ENCODE measurements at regions not wholly inside any gene's neighbourhood (a gene's known extent, or its start where the extent isn't known, plus 50 kb on each side); places are given as distances from the start of the nearest gene placed in this dataset.

DNA sequence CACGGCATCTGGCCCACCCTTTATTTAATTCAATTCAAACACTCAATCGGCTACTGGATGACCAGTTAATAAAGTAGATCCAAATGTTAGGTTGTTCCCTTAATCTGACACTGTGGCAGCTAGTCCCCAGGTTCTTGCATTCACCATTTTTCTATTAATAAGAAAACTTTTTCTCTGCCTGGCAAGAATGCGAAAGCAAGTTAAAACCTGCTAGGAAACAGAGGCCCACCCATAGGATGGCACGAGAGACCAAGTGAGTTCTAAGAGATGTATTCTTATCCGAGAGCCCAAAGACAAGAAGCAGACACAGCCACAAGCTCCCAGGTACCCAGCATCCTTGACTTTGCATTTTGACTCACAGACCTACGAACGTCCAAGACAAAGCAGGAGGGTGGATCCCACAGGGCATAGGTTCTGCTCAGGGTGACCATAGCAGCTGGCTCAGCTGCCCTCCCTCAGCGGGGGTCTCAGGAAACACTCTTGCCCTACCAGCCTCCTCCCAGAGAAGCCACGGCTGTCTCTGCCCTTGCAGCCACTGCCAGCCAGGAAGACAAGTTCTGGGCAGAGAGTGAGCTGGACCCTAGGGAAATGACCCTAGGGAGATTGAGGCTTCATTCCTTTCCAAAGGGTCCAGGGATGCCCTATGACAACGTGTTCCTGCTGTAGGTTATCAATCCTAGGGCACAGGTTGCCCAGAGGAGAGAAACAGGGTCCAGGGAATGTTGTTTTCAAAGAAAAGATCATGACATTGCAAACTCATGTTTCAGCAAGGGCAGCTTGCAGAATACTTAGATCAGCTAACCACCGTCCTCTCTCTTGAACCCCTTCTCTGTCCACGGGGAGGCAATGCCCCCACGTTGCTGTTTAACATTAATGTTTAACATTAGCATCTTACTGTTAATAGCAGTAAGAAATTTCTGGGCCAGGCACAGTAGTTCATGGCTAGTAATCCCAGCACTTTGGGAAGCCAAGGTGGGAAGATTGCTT lies 147.2 kb upstream of the ZNF507 start:
- H3K9me3 Mint-ChIP-seq: peaks cover 34% of the 10 kb centered on the region
- no peak overlapping the region for H3K4me3 Mint-ChIP-seq
- no peak for DNase-seq
- TF ChIP-seq, protein P1, sequence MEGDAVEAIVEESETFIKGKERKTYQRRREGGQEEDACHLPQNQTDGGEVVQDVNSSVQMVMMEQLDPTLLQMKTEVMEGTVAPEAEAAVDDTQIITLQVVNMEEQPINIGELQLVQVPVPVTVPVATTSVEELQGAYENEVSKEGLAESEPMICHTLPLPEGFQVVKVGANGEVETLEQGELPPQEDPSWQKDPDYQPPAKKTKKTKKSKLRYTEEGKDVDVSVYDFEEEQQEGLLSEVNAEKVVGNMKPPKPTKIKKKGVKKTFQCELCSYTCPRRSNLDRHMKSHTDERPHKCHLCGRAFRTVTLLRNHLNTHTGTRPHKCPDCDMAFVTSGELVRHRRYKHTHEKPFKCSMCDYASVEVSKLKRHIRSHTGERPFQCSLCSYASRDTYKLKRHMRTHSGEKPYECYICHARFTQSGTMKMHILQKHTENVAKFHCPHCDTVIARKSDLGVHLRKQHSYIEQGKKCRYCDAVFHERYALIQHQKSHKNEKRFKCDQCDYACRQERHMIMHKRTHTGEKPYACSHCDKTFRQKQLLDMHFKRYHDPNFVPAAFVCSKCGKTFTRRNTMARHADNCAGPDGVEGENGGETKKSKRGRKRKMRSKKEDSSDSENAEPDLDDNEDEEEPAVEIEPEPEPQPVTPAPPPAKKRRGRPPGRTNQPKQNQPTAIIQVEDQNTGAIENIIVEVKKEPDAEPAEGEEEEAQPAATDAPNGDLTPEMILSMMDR (IDR thresholded peaks at IDR 0.05): no peak
- no peaks in the 10 kb centered on the region for H3K4me1 Mint-ChIP-seq (ENCODE audit: low read depth)
- no peaks in the 10 kb centered on the region for H3K36me3 Mint-ChIP-seq (ENCODE audit: low read depth)
- no peak overlapping the region for H3K27ac Mint-ChIP-seq
- H3K27me3 Mint-ChIP-seq (ENCODE audit: insufficient read depth): peaks cover 4% of the 10 kb centered on the region; the same call in 1 of the 2 replicates

DNA sequence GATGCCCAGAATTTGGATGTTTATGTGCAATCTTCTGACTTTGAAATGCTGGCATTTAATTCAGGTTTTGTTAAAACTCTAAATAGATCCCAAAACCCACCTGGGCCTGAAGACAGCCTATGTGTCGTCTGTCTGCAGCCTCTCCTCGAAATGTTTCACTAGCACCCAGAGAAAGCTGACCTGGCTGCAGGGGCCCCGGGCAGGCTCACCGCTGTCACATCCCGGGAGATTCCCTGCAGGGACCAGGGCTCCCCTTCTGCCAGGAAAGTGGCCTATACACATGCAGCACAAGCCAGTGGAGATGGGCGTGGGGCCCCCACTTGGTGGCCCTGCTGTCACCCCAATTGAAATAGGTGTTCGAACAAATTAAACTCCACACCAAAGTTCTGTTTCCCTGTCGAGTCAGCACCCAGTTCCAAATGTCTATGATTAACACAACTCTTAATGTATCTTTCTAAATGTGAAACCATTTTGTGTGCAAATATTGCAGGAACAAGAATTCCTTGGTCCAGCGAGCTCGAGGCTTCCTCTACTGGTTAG lies 145.8 kb upstream of the ZNF507 start:
- Mint-ChIP-seq H3K36me3 (ENCODE audit: low read depth) (no peaks in the 10 kb centered on the region), H3K4me3 (no peak overlapping the region), H3K9me3 (peaks cover 30% of the 10 kb centered on the region), H3K27ac (no peak overlapping the region), H3K27me3 (ENCODE audit: insufficient read depth) (peaks cover 4% of the 10 kb centered on the region; the same call in 1 of the 2 replicates), H3K4me1 (ENCODE audit: low read depth) (no peaks in the 10 kb centered on the region)
- DNase-seq: no peak
- TF ChIP-seq, protein P1 (IDR thresholded peaks at IDR 0.05): no peak

DNA sequence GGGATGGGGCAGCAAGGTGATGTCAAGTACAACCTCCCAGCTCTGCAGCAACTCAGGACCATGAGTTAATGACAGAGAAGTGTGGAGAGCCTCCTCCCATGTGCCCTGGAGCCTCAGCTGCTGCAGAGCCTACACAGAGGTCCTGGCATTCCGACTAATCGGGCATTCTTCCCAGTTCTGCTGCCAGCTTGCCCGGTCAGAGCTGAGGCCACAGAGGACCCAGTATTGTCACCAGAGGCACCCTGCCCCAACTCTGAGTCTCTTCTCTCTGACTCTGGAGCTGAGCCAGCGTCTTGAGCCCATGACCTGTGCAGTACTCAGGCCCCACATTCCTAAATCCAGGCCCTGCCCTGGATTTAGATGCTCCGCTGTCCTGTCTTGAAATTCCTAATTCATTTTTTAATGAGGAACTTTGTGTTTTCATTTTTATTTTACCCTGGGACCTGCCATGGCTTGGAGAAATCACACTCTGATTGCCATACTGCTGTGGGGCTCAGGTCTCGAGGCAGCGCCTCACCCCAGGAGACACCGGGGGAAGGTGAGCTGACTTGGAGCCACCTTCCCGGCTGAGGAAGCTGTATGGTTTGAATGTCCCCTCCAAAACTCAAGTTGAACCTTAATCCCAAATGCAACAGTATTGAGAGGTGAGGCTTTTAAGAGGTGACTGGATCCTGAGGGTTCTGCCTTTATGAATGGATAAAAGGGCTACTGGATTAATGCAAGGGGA lies 144.9 kb upstream of the ZNF507 start:
- Mint-ChIP-seq H3K36me3 (ENCODE audit: low read depth) (no peaks in the 10 kb centered on the region), H3K9me3 (peaks cover 30% of the 10 kb centered on the region), H3K27ac (no peak overlapping the region), H3K4me1 (ENCODE audit: low read depth) (no peaks in the 10 kb centered on the region), H3K4me3 (no peak overlapping the region), H3K27me3 (ENCODE audit: insufficient read depth) (peaks cover 4% of the 10 kb centered on the region; the same call in 1 of the 2 replicates)
- no peak for DNase-seq
- TF ChIP-seq, protein P1 (IDR thresholded peaks at IDR 0.05): no peak

DNA sequence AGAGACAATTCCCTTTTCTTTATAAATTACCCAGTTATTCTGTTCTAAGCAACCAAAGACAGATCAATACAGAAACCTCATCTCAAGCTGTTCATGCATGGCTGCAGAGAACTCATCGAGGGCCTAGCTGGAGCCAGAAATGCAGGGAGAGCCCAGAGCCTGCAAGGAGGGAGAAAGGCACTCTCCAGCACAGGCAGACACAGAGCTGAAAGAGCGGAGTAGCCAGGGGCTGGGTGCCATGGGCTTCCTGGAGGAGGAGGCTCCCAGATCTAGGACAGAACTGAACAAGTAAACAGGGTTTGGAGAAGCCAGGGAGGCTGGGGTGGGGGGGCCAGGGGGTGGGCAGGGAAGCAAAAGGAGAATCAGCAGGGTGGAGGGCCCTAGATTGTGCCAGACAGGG lies 144.2 kb upstream of the ZNF507 start:
- H3K9me3 Mint-ChIP-seq: peaks cover 30% of the 10 kb centered on the region
- no peaks in the 10 kb centered on the region; the same call in 1 of the 2 replicates for H3K36me3 Mint-ChIP-seq (ENCODE audit: low read depth)
- no peak for DNase-seq
- TF ChIP-seq, protein P1 (IDR thresholded peaks at IDR 0.05): no peak
- no peaks in the 10 kb centered on the region; the same call in 1 of the 2 replicates for H3K27me3 Mint-ChIP-seq (ENCODE audit: insufficient read depth)
- no peak overlapping the region for H3K4me3 Mint-ChIP-seq
- H3K27ac Mint-ChIP-seq: no peak overlapping the region
- no peaks in the 10 kb centered on the region for H3K4me1 Mint-ChIP-seq (ENCODE audit: low read depth)

DNA sequence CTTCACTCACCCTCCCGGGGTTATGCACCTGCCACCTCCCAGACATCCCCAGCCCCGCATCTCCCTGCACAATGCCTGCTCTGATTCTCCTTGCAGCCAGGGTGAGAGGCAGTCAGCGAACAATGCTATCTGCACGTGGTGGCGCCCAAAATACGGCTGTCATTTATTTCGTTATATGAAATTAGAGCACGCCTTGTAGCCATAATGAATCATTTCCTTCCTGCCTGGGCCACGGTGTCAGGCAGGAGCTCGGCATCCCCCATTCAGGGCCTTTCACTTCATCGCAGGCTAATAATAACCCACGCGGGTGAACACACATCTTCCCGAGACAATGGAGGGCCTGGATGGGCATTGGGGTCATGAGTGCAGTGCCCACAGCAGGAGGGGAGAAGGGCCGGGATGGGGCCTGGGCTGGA lies 143.8 kb upstream of the ZNF507 start:
- Mint-ChIP-seq H3K4me3 (no peak overlapping the region), H3K27ac (no peak overlapping the region), H3K4me1 (ENCODE audit: low read depth) (no peaks in the 10 kb centered on the region), H3K27me3 (ENCODE audit: insufficient read depth) (no peaks in the 10 kb centered on the region), H3K9me3 (peaks cover 30% of the 10 kb centered on the region), H3K36me3 (ENCODE audit: low read depth) (no peaks in the 10 kb centered on the region; the same call in 1 of the 2 replicates)
- TF ChIP-seq, protein P1 (IDR thresholded peaks at IDR 0.05): no peak
- no peak for DNase-seq

All from HFFc6 (cell line).